GM12891 (cell line): ENCODE measurements at regions not wholly inside any gene's neighbourhood (a gene's known extent, or its start where the extent isn't known, plus 50 kb on each side); places are given as distances from the start of the nearest gene placed in this dataset.

ENCODE experiments used
- DNase-seq: peaks from one replicate; pipeline ENCODE4 v3.0.0; 2011; ENCODE audit warnings: low spot score; ENCODE audit not compliant: insufficient read length
- FAIRE-seq: peaks from 2 replicates; lab custom pipeline; 2011; peaks lifted over from hg19 to GRCh38; lab: Jason Lieb, UNC
- PAX5 ChIP-seq: IDR thresholded peaks from 2 replicates; pipeline ENCODE4 v1.6.1; 2011; ENCODE audit warnings: low read length, moderate library complexity, mild to moderate bottlenecking; ENCODE audit not compliant: insufficient read depth, severe bottlenecking
- POLR2A ChIP-seq: IDR thresholded peaks from 2 replicates; pipeline ENCODE4 v1.6.1; 2011; ENCODE audit warnings: low read depth, low read length, control low read depth
- POLR2AphosphoS5 ChIP-seq: IDR thresholded peaks from 2 replicates; pipeline ENCODE4 v1.6.1; 2011; ENCODE audit warnings: low read depth, low read length, control low read depth
- POU2F2 ChIP-seq: IDR thresholded peaks from 2 replicates; pipeline ENCODE4 v1.6.1; 2011; ENCODE audit warnings: low read depth, mild to moderate bottlenecking, control low read depth, low read length, moderate library complexity
- SPI1 ChIP-seq: IDR thresholded peaks from 2 replicates; pipeline ENCODE4 v1.6.1; 2011; ENCODE audit warnings: low read depth, low read length, control low read depth
- TAF1 ChIP-seq: IDR thresholded peaks from 2 replicates; pipeline ENCODE4 v1.6.1; 2011; ENCODE audit warnings: low read depth, low read length, control low read depth

GRCh38 chr10:121127151-121127906 lies 276.2 kb downstream of the WDR11 start:
- no peak for FAIRE-seq
- TF ChIP-seq SPI1 (no peak), POLR2A (no peak), POLR2AphosphoS5 (no peak), POU2F2 (no peak), TAF1 (no peak), PAX5 (no peak)
- no peak for DNase-seq

- DNase-seq (no peak), FAIRE-seq (no peak)
- TF ChIP-seq POLR2A (no peak), SPI1 (no peak), TAF1 (no peak), PAX5 (no peak), POU2F2 (no peak), POLR2AphosphoS5 (no peak)
Observed at GRCh38 chr10:121128164-121128563, 277.0 kb downstream of the WDR11 start.

GRCh38 chr10:121129266-121129665 lies 278.1 kb downstream of the WDR11 start:
- FAIRE-seq (no peak), DNase-seq (no peak)
- TF ChIP-seq TAF1 (no peak), SPI1 (no peak), POLR2A (no peak)

- no peak for TF ChIP-seq POLR2AphosphoS5
- TF ChIP-seq TAF1 = no peak
- TF ChIP-seq PAX5 = no peak
- no peak for TF ChIP-seq POU2F2
- TF ChIP-seq POLR2A = no peak
- TF ChIP-seq SPI1 = no peak
Observed at GRCh38 chr10:121130382-121130781, 279.2 kb downstream of the WDR11 start.

GRCh38 chr10:121131014-121131413 lies 279.9 kb downstream of the WDR11 start:
- TF ChIP-seq POU2F2 = no peak
- no peak for TF ChIP-seq POLR2A
- TF ChIP-seq POLR2AphosphoS5 = no peak
- no peak for TF ChIP-seq SPI1
- TF ChIP-seq PAX5 = no peak
- no peak for TF ChIP-seq TAF1
- no peak for DNase-seq
- FAIRE-seq = no peak

More at GRCh38 chr10:121130382-121130781, 279.2 kb downstream of the WDR11 start:
- FAIRE-seq (no peak), DNase-seq (no peak)

- no peak for DNase-seq
- TF ChIP-seq POLR2AphosphoS5 (no peak), PAX5 (no peak), POLR2A (no peak), SPI1 (no peak), POU2F2 (no peak), TAF1 (no peak)
- no peak for FAIRE-seq
Observed at GRCh38 chr10:121131426-121132265, 280.5 kb downstream of the WDR11 start.

GRCh38 chr10:121132273-121132672 lies 281.1 kb downstream of the WDR11 start:
- no peak for TF ChIP-seq SPI1
- TF ChIP-seq POU2F2 = no peak
- no peak for TF ChIP-seq POLR2A
- TF ChIP-seq POLR2AphosphoS5 = no peak
- TF ChIP-seq TAF1 = no peak
- no peak for TF ChIP-seq PAX5
- DNase-seq (no peak), FAIRE-seq (no peak)

- no peak for DNase-seq
- no peak for FAIRE-seq
- no peak for TF ChIP-seq TAF1
- TF ChIP-seq POU2F2 = no peak
- no peak for TF ChIP-seq PAX5
- TF ChIP-seq POLR2AphosphoS5 = no peak
- TF ChIP-seq SPI1 = no peak
- no peak for TF ChIP-seq POLR2A
Observed at GRCh38 chr10:121133901-121134300, 282.7 kb downstream of the WDR11 start.

- FAIRE-seq = no peak
- DNase-seq = no peak
- TF ChIP-seq POLR2A = no peak
Observed at GRCh38 chr10:121134711-121135110, 283.5 kb downstream of the WDR11 start.

GRCh38 chr10:121135512-121135911 lies 284.4 kb downstream of the WDR11 start:
- FAIRE-seq = no peak
- no peak for DNase-seq
- TF ChIP-seq POLR2A (no peak), POU2F2 (no peak)
